Gastrocnemius medialis (tissue), 4 donors: ENCODE measurements at regions not wholly inside any gene's neighbourhood (a gene's known extent, or its start where the extent isn't known, plus 50 kb on each side); places are given as distances from the start of the nearest gene placed in this dataset.

ENCODE experiments used
- POLR2A ChIP-seq, 2 donors: fragments of 450-650 bp; IDR thresholded peaks; one replicate each; pipeline ENCODE4 v1.6.1; 2017; ENCODE audit warnings: antibody characterized with exemption in 2 of 2, mild to moderate bottlenecking in 2 of 2, moderate library complexity in 2 of 2
- TF ChIP-seq, protein P1 (sequence below), 5 experiments: fragments of 450-650 bp in 3 of 5; fragments of 200-600 bp in 2 of 5; sonication (generic) in 2 of 5; IDR thresholded peaks in 4 of 5; conservative IDR thresholded peaks in 1 of 5; 1 replicate in 4 of 5; 2 replicates in 1 of 5; pipeline ENCODE4 v1.5.1; 2016 to 2019; ENCODE audit warnings: antibody characterized with exemption in 5 of 5, mild to moderate bottlenecking in 3 of 5, moderate library complexity in 3 of 5

GRCh38 chr19:5204212-5204611 is 136.4 kb downstream of the PTPRS start:
- TF ChIP-seq, protein P1, sequence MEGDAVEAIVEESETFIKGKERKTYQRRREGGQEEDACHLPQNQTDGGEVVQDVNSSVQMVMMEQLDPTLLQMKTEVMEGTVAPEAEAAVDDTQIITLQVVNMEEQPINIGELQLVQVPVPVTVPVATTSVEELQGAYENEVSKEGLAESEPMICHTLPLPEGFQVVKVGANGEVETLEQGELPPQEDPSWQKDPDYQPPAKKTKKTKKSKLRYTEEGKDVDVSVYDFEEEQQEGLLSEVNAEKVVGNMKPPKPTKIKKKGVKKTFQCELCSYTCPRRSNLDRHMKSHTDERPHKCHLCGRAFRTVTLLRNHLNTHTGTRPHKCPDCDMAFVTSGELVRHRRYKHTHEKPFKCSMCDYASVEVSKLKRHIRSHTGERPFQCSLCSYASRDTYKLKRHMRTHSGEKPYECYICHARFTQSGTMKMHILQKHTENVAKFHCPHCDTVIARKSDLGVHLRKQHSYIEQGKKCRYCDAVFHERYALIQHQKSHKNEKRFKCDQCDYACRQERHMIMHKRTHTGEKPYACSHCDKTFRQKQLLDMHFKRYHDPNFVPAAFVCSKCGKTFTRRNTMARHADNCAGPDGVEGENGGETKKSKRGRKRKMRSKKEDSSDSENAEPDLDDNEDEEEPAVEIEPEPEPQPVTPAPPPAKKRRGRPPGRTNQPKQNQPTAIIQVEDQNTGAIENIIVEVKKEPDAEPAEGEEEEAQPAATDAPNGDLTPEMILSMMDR (IDR thresholded peaks at IDR 0.05 in 4 of 5, conservative IDR thresholded peaks at IDR 0.05 in 1 of 5): no peak
- TF ChIP-seq POLR2A (IDR thresholded peaks at IDR 0.05): no peak
